Mesothelial cell of epicardium (in vitro differentiated cells): ENCODE measurements at regions not wholly inside any gene's neighbourhood (a gene's known extent, or its start where the extent isn't known, plus 50 kb on each side); places are given as distances from the start of the nearest gene placed in this dataset.
"Not testable (repeated sequence)": the region's sequence is repeated elsewhere in the genome, so short reads cannot be mapped to it uniquely, and the experiment has no call there.

Experiments
- DNase-seq, 2 experiments: peaks; one replicate each; pipeline ENCODE4 v3.0.0; 2021; ENCODE audit warnings: low spot score in 2 of 2; ENCODE audit not compliant: unreplicated experiment in 2 of 2
- H3K27ac Mint-ChIP-seq: 2 replicates; pipeline ENCODE4 v1.8.0; 2021; ENCODE audit warnings: mixed read lengths
- H3K27me3 Mint-ChIP-seq: 2 replicates; pipeline ENCODE4 v1.8.0; 2021; ENCODE audit warnings: low read depth, mixed read lengths
- H3K36me3 Mint-ChIP-seq: 2 replicates; pipeline ENCODE4 v1.8.0; 2021; ENCODE audit warnings: mixed read lengths
- H3K4me1 Mint-ChIP-seq: 2 replicates; pipeline ENCODE4 v1.8.0; 2021; ENCODE audit warnings: mixed read lengths
- H3K4me3 Mint-ChIP-seq: 2 replicates; pipeline ENCODE4 v1.8.0; 2021; ENCODE audit warnings: mild to moderate bottlenecking, moderate library complexity, mixed read lengths
- H3K9me3 Mint-ChIP-seq: 2 replicates; pipeline ENCODE4 v1.8.0; 2021; ENCODE audit warnings: mixed read lengths
- TF ChIP-seq, protein P1 (sequence below): fragments of 200-600 bp; sonication (generic); IDR thresholded peaks from one replicate; pipeline ENCODE4 v1.5.0; 2021; ENCODE audit warnings: antibody characterized with exemption; ENCODE audit not compliant: unreplicated experiment

DNA sequence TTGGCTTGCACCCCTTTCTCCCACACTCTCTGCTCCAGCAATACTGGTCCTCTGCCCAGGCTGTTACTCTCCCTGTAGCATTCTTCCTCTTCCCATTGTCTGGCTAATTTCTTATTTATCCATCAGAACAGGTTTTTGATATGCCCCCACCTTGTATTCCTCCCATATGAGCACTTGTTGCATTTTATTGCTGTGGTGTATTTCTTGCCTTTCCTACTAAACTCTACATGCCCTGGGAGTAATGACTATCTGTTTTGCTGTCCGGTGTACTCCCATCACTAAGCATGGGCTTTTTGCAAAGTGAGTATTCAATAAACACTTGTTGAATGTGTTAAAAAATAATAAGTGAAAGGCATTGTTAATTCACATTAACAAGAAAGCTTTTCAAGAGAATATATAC, 104.3 kb upstream of the RANBP3L start:
- H3K4me1 Mint-ChIP-seq, result no peaks in the 10 kb centered on the region
- H3K9me3 Mint-ChIP-seq, result peaks cover 17% of the 10 kb centered on the region
- no peak overlapping the region for H3K27ac Mint-ChIP-seq
- H3K27me3 Mint-ChIP-seq, result no peaks in the 10 kb centered on the region
- H3K36me3 Mint-ChIP-seq, result no peaks in the 10 kb centered on the region
- DNase-seq, result no peak
- TF ChIP-seq, protein P1, sequence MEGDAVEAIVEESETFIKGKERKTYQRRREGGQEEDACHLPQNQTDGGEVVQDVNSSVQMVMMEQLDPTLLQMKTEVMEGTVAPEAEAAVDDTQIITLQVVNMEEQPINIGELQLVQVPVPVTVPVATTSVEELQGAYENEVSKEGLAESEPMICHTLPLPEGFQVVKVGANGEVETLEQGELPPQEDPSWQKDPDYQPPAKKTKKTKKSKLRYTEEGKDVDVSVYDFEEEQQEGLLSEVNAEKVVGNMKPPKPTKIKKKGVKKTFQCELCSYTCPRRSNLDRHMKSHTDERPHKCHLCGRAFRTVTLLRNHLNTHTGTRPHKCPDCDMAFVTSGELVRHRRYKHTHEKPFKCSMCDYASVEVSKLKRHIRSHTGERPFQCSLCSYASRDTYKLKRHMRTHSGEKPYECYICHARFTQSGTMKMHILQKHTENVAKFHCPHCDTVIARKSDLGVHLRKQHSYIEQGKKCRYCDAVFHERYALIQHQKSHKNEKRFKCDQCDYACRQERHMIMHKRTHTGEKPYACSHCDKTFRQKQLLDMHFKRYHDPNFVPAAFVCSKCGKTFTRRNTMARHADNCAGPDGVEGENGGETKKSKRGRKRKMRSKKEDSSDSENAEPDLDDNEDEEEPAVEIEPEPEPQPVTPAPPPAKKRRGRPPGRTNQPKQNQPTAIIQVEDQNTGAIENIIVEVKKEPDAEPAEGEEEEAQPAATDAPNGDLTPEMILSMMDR, result no peak
- H3K4me3 Mint-ChIP-seq, result no peak overlapping the region

DNA sequence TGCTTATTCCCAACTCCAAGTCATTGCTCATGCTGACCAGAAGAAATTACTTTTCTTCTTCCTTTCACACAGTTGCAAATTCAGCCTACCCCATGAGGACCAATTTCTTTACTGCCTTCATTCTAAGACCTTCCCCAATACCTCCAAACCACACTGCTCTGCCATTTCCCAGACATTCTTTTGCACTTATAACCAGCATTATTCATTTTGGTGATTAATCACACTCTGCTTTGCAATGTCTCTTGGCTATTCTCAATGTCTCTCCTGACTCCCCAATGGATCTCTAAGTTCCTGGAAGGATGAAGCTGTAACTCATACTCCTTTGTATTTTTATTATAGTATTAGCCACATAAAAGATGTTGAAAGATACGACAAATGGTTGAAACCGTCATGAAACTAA, 105.7 kb upstream of the RANBP3L start:
- Mint-ChIP-seq H3K36me3 (no peaks in the 10 kb centered on the region), H3K9me3 (peaks cover 17% of the 10 kb centered on the region), H3K27ac (no peak overlapping the region), H3K4me1 (no peaks in the 10 kb centered on the region), H3K27me3 (no peaks in the 10 kb centered on the region), H3K4me3 (no peak overlapping the region)
- no peak for DNase-seq
- TF ChIP-seq, protein P1, result no peak

DNA sequence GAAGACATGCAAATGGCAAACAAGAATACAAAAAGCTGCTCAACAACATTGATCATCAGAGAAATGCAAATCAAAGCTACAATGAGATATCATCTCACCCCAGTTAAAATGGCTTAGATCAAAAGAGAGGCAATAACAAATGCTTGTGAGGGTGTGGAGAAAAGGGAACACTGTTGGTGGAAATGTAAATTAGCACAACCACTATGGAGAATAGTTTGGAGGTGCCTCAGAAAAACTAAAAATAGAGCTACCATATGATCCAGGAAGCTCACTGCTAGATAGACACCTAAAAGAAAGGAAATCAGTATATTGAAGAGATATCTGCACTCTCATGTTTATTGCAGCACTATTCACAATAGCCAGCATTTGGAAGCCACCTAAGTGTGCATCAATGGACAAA, 108.0 kb upstream of the RANBP3L start:
- H3K27me3 Mint-ChIP-seq, H3K36me3 Mint-ChIP-seq, H3K27ac Mint-ChIP-seq, H3K4me1 Mint-ChIP-seq, DNase-seq, H3K4me3 Mint-ChIP-seq: not testable (repeated sequence)
- peaks cover 25% of the 10 kb centered on the region for H3K9me3 Mint-ChIP-seq

DNA sequence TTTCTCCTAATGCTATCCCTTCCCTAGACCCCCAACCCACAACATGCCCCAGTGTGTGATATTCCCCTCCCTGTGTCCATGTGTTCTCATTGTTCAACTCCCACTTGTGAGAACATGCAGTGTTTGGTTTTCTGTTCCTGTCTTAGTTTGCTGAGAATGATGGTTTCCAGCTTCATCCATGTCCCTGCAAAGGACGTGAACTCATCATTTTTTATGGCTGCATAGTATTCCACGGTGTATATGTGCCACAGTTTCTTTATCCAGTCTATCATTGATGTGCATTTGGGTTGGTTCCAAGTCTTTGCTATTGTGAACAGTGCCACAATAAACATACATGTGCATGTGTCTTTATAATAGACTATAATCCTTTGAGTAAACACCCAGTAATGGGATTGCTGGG, 109.0 kb upstream of the RANBP3L start:
- not testable (repeated sequence) for H3K36me3 Mint-ChIP-seq, DNase-seq, H3K4me3 Mint-ChIP-seq, H3K27ac Mint-ChIP-seq, H3K4me1 Mint-ChIP-seq, H3K27me3 Mint-ChIP-seq
- H3K9me3 Mint-ChIP-seq, result peaks cover 25% of the 10 kb centered on the region

DNA sequence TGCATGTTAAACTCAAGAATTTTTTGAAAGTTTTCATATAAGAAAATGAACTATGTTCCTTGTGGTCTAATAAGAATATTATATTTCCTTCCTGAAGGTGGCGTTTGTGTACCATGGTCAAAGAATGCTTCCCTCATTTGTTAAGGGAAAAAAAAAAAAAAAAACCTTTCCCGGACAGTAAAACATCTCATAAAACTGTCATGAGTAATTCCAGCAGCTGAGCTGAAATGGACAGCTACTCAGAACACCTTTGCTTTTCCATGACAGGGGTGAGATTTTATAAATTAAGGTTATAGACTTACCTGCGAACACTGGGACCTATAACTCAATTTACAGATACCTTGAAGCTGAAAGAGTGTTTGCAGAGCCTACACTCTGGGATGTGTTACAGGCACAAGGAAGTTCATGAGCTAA, 113.2 kb upstream of the RANBP3L start:
- TF ChIP-seq, protein P1, result peak; percentile 76
- H3K27ac Mint-ChIP-seq, result no peak overlapping the region
- DNase-seq, result no peak
- peaks cover 35% of the 10 kb centered on the region for H3K4me1 Mint-ChIP-seq
- H3K27me3 Mint-ChIP-seq, result peaks cover 2% of the 10 kb centered on the region
- H3K36me3 Mint-ChIP-seq, result no peaks in the 10 kb centered on the region
- peaks cover 11% of the 10 kb centered on the region for H3K9me3 Mint-ChIP-seq
- H3K4me3 Mint-ChIP-seq, result no peak overlapping the region

DNA sequence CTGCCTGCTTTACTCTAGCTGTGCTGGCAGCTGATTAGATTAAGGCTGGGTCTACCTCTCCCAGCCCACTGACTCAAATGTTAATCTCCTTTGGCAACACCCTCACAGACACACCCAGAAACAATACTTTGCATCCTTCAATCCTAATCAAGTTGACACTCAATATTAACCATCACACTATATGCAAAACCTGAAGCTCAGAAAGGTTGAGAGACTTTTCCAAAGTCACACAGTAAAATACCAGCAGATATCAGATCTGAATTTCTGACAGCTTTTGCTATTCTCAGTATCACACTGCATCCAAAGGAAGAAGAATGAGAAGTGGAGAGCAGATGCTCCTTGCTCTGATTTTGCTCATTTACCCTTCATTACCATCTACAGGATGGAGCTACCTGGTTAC, 114.9 kb upstream of the RANBP3L start:
- TF ChIP-seq, protein P1, result no peak
- Mint-ChIP-seq H3K27ac (no peak overlapping the region), H3K4me1 (peaks cover 35% of the 10 kb centered on the region), H3K27me3 (peaks cover 2% of the 10 kb centered on the region), H3K4me3 (no peak overlapping the region), H3K9me3 (peaks cover 8% of the 10 kb centered on the region), H3K36me3 (no peaks in the 10 kb centered on the region)
- no peak for DNase-seq

DNA sequence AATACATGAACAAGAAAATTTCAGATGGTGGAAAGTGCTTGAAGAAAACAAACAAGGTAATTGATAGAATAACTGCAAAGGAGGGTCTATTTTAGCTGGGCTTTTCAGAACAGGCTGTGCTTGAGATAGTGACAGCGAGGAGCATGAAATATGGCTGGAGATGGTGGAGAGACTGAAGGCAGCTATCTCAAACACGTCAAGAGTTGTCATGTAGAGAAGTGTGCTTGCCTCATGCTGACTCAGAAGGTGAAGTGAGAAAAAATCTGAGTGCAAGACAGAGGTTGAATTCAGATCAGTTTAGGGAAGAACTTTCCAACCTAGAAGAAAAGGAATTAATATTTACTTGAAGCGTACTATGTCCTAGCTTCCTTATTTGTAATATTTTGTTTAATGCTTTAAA, 115.5 kb upstream of the RANBP3L start:
- Mint-ChIP-seq H3K9me3 (peaks cover 8% of the 10 kb centered on the region), H3K4me1 (peaks cover 38% of the 10 kb centered on the region), H3K4me3 (no peak overlapping the region), H3K36me3 (no peaks in the 10 kb centered on the region), H3K27me3 (peaks cover 2% of the 10 kb centered on the region), H3K27ac (no peak overlapping the region)
- DNase-seq, result no peak
- TF ChIP-seq, protein P1, result no peak
